NB4 (cell line): ENCODE measurements at regions not wholly inside any gene's neighbourhood (a gene's known extent, or its start where the extent isn't known, plus 50 kb on each side); places are given as distances from the start of the nearest gene placed in this dataset.

ENCODE experiments used
- DNase-seq: peaks from one replicate; pipeline ENCODE4 v3.0.0; 2010; ENCODE audit warnings: low read depth
- H3K4me3 ChIP-seq: one replicate; pipeline ENCODE4 v1.5.1; 2011; ENCODE audit warnings: mild to moderate bottlenecking, low read depth, low read length, moderate library complexity
- MYC ChIP-seq: IDR thresholded peaks from 2 replicates; pipeline ENCODE4 v1.6.1; 2011; ENCODE audit warnings: low read depth, low read length
- POLR2A ChIP-seq: IDR thresholded peaks from 2 replicates; pipeline ENCODE4 v1.6.1; 2011; ENCODE audit warnings: mild to moderate bottlenecking; ENCODE audit not compliant: insufficient read length; ENCODE audit errors: extremely low read depth
- TF ChIP-seq, protein P1 (sequence below): IDR thresholded peaks from 2 replicates; pipeline ENCODE4 v1.6.1; 2011; ENCODE audit warnings: low read depth, low read length
- TF ChIP-seq, protein P2 (sequence below): IDR thresholded peaks from one replicate; pipeline ENCODE4 v1.5.1; 2012; ENCODE audit warnings: low read depth, low read length

DNA sequence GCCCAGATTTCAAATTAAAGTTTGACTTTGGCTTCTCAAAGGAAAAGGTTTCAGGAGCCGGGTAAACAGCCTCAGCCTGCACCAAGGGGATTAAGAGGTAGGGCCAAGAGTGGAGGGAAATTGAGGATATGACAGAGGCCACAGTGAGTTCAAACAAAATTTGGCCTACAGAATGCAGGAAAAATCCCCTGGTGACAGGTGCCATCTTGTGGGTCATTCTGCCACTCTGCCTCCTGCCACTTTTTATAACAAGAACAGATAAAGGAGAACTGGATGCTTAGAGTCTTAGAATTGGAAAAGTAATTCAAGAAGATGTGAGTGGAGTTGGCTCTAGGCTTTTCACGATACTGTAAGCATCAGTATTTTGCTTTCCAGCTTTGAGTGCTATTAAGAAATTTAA is 253.2 kb downstream of the NR2F2 start:
- DNase-seq, result peak; percentile 71
- H3K4me3 ChIP-seq, result no peak overlapping the region
- TF ChIP-seq, protein P1, sequence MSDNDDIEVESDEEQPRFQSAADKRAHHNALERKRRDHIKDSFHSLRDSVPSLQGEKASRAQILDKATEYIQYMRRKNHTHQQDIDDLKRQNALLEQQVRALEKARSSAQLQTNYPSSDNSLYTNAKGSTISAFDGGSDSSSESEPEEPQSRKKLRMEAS, result 0 out of 2 replicates have a peak, but pooled peaks have one; percentile 29
- TF ChIP-seq, protein P2, sequence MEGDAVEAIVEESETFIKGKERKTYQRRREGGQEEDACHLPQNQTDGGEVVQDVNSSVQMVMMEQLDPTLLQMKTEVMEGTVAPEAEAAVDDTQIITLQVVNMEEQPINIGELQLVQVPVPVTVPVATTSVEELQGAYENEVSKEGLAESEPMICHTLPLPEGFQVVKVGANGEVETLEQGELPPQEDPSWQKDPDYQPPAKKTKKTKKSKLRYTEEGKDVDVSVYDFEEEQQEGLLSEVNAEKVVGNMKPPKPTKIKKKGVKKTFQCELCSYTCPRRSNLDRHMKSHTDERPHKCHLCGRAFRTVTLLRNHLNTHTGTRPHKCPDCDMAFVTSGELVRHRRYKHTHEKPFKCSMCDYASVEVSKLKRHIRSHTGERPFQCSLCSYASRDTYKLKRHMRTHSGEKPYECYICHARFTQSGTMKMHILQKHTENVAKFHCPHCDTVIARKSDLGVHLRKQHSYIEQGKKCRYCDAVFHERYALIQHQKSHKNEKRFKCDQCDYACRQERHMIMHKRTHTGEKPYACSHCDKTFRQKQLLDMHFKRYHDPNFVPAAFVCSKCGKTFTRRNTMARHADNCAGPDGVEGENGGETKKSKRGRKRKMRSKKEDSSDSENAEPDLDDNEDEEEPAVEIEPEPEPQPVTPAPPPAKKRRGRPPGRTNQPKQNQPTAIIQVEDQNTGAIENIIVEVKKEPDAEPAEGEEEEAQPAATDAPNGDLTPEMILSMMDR, result peak; percentile 23
- TF ChIP-seq POLR2A, result no peak

DNA sequence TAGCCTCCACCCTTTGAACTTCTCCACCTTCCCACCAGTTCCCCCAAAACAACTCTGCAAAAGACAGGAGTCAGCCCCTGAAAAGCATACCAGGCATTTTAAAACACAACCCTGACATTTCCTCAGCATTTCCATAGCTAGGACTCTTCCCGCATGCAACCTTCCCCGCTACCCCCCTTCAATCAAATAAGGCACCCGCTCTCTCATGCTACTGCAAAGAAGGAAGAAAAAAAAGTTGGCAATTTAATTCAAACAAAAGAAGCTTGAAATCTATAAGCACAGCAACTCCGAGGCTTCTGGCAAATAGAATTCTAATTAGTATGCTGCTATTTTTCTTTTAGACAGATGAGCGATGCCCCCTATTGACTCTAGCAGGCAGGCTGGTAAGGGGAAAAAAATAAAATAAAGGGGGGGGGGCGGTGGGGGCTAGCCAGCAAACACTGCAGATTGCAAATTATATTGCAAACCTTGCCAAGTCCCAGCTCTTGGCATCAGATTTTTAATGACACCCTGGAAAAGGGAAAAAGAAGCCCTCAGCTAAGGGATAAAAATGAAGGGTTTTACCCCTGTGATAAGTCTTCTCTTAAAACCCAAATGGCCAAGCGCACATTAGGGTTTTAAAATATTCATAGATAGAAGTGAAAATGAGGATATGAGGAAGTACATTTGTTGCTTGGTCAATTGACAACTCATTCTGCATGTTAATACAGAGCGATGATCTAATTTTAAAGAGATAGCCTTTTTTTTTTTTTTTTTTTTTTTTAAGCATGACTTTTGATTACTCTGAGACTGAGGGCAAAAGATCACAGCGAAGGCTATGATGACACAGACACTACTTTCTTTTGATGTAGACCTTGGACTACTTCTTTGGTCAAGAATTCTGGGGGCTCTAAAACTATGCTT is 255.2 kb downstream of the NR2F2 start:
- no peak for TF ChIP-seq POLR2A
- TF ChIP-seq, protein P2, result peak; percentile 43
- TF ChIP-seq, protein P1, result no peak
- DNase-seq, result peak; percentile 69
- no peak overlapping the region for H3K4me3 ChIP-seq

DNA sequence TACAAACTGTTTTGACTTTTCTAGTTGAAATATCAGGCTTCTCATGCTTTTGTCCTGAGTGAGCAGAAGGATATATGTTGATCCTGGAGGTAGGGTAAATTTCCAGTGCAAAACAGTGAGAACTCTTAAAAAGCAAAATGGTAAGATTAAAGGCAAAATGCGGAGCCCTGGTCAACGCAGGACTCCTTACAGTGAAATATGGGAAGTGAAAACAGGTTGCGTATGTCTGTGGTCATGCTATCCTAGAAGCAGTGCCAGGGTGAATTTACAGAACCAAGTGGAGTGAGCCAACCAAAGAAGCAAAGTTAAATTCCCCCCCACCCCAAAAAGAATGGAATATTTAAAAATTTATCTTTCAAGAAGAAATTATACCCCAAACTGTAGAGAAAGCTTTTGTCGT is 256.4 kb downstream of the NR2F2 start:
- H3K4me3 ChIP-seq, result no peak overlapping the region
- TF ChIP-seq POLR2A, result no peak
- DNase-seq, result peak; percentile 85

DNA sequence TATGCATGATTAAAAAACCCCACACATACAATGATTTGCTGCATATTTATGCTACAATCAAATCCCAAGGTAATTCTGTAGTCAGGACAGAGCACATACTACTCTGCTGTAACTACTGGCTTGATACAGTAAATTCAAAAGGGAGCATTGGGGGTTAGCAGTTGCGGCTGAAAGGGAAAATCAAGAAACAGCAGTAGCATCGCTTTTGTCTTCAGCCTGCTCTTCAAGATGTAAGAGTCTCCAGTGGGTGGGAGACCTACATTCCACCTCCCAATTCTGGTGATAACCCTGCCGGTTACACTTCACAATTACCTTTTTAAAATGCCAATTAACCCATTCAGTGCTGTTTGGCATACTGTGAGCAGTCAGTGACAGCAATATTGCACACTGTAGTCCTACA is 259.4 kb downstream of the NR2F2 start:
- DNase-seq, result no peak
- no peak for TF ChIP-seq POLR2A
- TF ChIP-seq, protein P2, result no peak
- H3K4me3 ChIP-seq, result no peak overlapping the region

DNA sequence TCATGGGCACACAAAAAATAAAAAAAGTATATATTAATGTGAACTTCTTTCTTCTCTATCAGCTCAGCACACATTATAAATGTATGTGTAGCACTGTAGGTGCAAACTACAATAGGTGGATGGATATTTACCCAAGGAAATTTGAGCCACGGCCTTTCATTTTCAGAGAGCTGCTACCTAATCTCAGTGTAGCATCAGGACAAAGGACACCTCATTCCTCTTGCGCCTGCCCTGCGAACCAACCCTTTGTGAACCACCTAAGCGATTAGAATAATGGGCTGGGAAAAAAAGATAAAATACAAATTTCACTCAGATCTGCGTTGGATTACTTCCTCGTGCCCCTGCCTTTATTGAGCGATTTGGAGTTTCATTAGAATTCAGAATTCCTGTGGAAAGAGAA is 263.2 kb downstream of the NR2F2 start:
- TF ChIP-seq MYC, result no peak
- TF ChIP-seq, protein P2, result no peak
- no peak for DNase-seq
- H3K4me3 ChIP-seq, result no peak overlapping the region

DNA sequence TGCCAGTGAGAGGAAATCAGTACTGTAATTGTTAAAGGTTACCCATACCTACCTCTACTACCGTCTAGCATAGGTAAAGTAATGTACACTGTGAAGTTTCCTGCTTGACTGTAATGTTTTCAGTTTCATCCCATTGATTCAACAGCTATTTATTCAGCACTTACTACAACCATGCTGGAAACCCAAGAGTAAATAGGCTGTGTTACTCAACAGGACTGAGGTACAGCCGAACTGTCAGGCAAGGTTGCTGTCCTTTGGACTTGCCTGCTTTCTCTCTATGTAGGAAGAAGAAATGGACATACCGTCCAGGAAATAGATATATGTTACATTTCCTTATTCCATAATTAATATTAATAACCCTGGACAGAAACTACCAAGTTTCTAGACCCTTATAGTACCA is 265.5 kb downstream of the NR2F2 start:
- H3K4me3 ChIP-seq, result no peak overlapping the region
- no peak for DNase-seq
- TF ChIP-seq MYC (no peak), POLR2A (no peak)
- TF ChIP-seq, protein P2, result no peak
- TF ChIP-seq, protein P1, result no peak
